OCI-LY7 (cell line): ENCODE measurements at regions not wholly inside any gene's neighbourhood (a gene's known extent, or its start where the extent isn't known, plus 50 kb on each side); places are given as distances from the start of the nearest gene placed in this dataset.

Experiments
- BruUV-seq: library from RNA; stranded (reverse); fragments of 400-500 nt; replicated peaks from 2 replicates; lab custom pipeline; 2021; lab: Mats Ljungman, UMichigan
- CTCF ChIA-PET: fragments of 300-600 bp; sonication (Branson Sonifier 250); formaldehyde crosslinking; loops from one replicate; lab custom pipeline; 2022; ENCODE audit warnings: antibody characterized with exemption; ENCODE audit not compliant: unreplicated experiment; lab: Charles Lee
- POLR2A ChIA-PET: fragments of 300-600 bp; sonication (Branson Sonifier 250); formaldehyde crosslinking; loops from one replicate; lab custom pipeline; 2022; ENCODE audit warnings: antibody characterized with exemption; lab: Charles Lee
- DNase-seq: peaks from one replicate; pipeline ENCODE4 v3.0.0-alpha.2; 2015; ENCODE audit warnings: low spot score
- H2AFZ ChIP-seq: fragments of 200-600 bp; sonication (generic), shearing (Covaris generic); 2 replicates; pipeline ENCODE4 v1.6.1; 2014; ENCODE audit warnings: mild to moderate bottlenecking, antibody characterized with exemption, low read length, moderate library complexity
- H3K27ac ChIP-seq: fragments of 200-600 bp; sonication (generic); 2 replicates; pipeline ENCODE4 v1.5.1; 2014; ENCODE audit warnings: mixed run types, low read depth, mild to moderate bottlenecking, moderate library complexity, low read length, inconsistent platforms; ENCODE audit not compliant: poor library complexity, severe bottlenecking
- H3K36me3 ChIP-seq: fragments of 200-600 bp; sonication (generic); 2 replicates; pipeline ENCODE4 v1.6.1; 2014; ENCODE audit warnings: mild to moderate bottlenecking, antibody characterized with exemption, low read length, moderate library complexity, mixed read lengths; ENCODE audit not compliant: insufficient read depth
- H3K4me1 ChIP-seq: fragments of 200-600 bp; sonication (generic); 2 replicates; pipeline ENCODE4 v1.5.1; 2014; ENCODE audit warnings: mild to moderate bottlenecking, low read length; ENCODE audit not compliant: insufficient read depth, poor library complexity, severe bottlenecking
- H3K4me2 ChIP-seq: fragments of 200-600 bp; sonication (generic); 2 replicates; pipeline ENCODE4 v1.6.1; 2014; ENCODE audit warnings: mild to moderate bottlenecking, low read length
- H3K4me3 ChIP-seq: fragments of 200-600 bp; sonication (generic); 2 replicates; pipeline ENCODE4 v1.5.1; 2014; ENCODE audit warnings: mild to moderate bottlenecking, low read depth, low read length; ENCODE audit not compliant: poor library complexity, severe bottlenecking
- H3K79me2 ChIP-seq: fragments of 200-600 bp; sonication (generic); 2 replicates; pipeline ENCODE4 v1.6.1; 2016; ENCODE audit warnings: low read depth, mild to moderate bottlenecking, low read length, moderate library complexity, mixed read lengths; ENCODE audit not compliant: insufficient read depth
- H3K9me2 ChIP-seq: fragments of 200-600 bp; sonication (generic); 2 replicates; pipeline ENCODE4 v1.6.1; 2016; ENCODE audit warnings: mild to moderate bottlenecking, low read length, mixed read lengths; ENCODE audit not compliant: insufficient read depth
- H3K9me3 ChIP-seq: fragments of 200-600 bp; sonication (generic); 2 replicates; pipeline ENCODE4 v1.6.1; 2014; ENCODE audit warnings: mild to moderate bottlenecking, mixed run types, low read length, mixed read lengths
- H4K20me1 ChIP-seq: fragments of 200-600 bp; sonication (generic); 2 replicates; pipeline ENCODE4 v1.6.1; 2014; ENCODE audit warnings: mild to moderate bottlenecking, antibody characterized with exemption, low read length, moderate library complexity, mixed read lengths; ENCODE audit not compliant: insufficient read depth
- EZH2phosphoT487 ChIP-seq: fragments of 200-600 bp; sonication (generic); IDR thresholded peaks from 2 replicates; pipeline ENCODE4 v1.6.1; 2018; ENCODE audit warnings: low read depth, borderline replicate concordance, mild to moderate bottlenecking, mixed run types, antibody characterized with exemption, low read length, moderate library complexity, mixed read lengths
- intact Hi-C: fragments of 100-400 bp; cut with micrococcal nuclease; formaldehyde crosslinking; loops from one replicate; pipeline ENCODE4 v1.10.0; 2022; ENCODE audit not compliant: unreplicated experiment
- TF ChIP-seq, protein P1 (sequence below): fragments of 200-600 bp; sonication (generic); conservative IDR thresholded peaks from 2 replicates; pipeline ENCODE4 v1.5.1; 2014; ENCODE audit warnings: mild to moderate bottlenecking, antibody characterized with exemption, low read length, moderate library complexity, mixed read lengths

DNA sequence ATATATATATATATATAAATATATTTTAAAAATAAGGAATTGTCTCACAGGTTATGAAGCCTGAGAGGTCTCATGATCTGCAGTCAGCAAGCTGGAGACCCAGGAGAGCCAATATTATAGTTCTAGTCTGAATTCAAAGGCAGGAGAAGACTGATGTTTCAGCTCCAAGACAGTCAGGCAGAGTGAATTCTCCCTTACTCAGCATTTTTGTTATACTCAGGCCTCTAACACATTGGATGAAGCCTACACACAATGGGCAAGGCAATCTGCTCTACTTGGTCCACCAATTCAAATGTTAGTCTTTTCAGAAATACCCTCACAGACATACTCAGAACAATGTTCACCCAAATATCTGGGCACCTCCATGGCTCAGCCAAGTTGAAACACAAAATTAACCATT, 157.2 kb downstream of the GOLIM4 start:
- H3K4me2 ChIP-seq, result no peak overlapping the region
- no peaks in the 10 kb centered on the region for H3K79me2 ChIP-seq
- DNase-seq, result no peak
- H3K4me3 ChIP-seq, result no peak overlapping the region
- no peaks in the 10 kb centered on the region; the same call in 1 of the 2 replicates for H3K9me2 ChIP-seq
- ChIA-PET POLR2A (no interaction called here), CTCF (no interaction called here)
- no peaks in the 10 kb centered on the region for H3K4me1 ChIP-seq
- no peak overlapping the region for H2AFZ ChIP-seq
- no peaks in the 10 kb centered on the region for H3K9me3 ChIP-seq
- H3K27ac ChIP-seq, result no peak overlapping the region
- no TSS peak for BruUV-seq
- no peaks in the 10 kb centered on the region for H4K20me1 ChIP-seq
- H3K36me3 ChIP-seq, result no peaks in the 10 kb centered on the region
- no peak for TF ChIP-seq EZH2phosphoT487
- TF ChIP-seq, protein P1, sequence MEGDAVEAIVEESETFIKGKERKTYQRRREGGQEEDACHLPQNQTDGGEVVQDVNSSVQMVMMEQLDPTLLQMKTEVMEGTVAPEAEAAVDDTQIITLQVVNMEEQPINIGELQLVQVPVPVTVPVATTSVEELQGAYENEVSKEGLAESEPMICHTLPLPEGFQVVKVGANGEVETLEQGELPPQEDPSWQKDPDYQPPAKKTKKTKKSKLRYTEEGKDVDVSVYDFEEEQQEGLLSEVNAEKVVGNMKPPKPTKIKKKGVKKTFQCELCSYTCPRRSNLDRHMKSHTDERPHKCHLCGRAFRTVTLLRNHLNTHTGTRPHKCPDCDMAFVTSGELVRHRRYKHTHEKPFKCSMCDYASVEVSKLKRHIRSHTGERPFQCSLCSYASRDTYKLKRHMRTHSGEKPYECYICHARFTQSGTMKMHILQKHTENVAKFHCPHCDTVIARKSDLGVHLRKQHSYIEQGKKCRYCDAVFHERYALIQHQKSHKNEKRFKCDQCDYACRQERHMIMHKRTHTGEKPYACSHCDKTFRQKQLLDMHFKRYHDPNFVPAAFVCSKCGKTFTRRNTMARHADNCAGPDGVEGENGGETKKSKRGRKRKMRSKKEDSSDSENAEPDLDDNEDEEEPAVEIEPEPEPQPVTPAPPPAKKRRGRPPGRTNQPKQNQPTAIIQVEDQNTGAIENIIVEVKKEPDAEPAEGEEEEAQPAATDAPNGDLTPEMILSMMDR, result no peak
- intact Hi-C loops, result no loop called here

DNA sequence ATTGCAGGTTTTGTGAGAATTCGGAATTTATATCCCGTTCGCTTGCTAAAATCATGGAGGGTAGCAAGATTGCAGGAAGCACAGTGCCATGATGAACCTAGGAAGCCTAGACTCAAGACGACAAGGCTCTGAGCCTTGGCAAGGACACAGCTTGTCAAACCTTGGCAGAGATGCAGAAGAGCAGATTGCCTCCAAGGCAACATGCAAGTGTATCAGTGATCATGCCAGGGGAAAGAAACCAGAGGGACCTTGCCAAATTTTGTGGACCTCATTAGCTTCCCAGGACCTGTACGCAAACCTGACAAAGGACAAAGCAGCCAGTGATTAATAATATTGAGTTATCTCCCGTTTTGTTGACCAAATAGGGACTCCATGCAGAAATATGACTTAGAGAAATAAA, 159.7 kb downstream of the GOLIM4 start:
- intact Hi-C loops, result no loop called here
- H3K4me3 ChIP-seq, result no peak overlapping the region
- no peaks in the 10 kb centered on the region for H3K79me2 ChIP-seq
- H3K4me2 ChIP-seq, result no peak overlapping the region
- no peak for DNase-seq
- H3K9me2 ChIP-seq, result no peaks in the 10 kb centered on the region; the same call in 1 of the 2 replicates
- H3K4me1 ChIP-seq, result no peaks in the 10 kb centered on the region
- no peak overlapping the region for H2AFZ ChIP-seq
- BruUV-seq, result no TSS peak
- H3K9me3 ChIP-seq, result no peaks in the 10 kb centered on the region
- TF ChIP-seq, protein P1, result no peak
- TF ChIP-seq EZH2phosphoT487, result no peak
- ChIA-PET CTCF (no interaction called here), POLR2A (interaction anchor here (0.6 kb wide), 1 partner anchor 15 kb away, joined by 3 read pairs; no protein-coding TSS in a partner anchor)
- no peaks in the 10 kb centered on the region for H3K36me3 ChIP-seq
- H3K27ac ChIP-seq, result no peak overlapping the region
- H4K20me1 ChIP-seq, result no peaks in the 10 kb centered on the region

GRCh38 chr3:167930453-167930852, 165.3 kb downstream of the GOLIM4 start:
- H3K9me3 ChIP-seq, result no peaks in the 10 kb centered on the region
- H3K4me1 ChIP-seq, result no peaks in the 10 kb centered on the region
- H3K27ac ChIP-seq, result no peak overlapping the region
- ChIA-PET POLR2A (interaction anchor here (0.6 to 0.9 kb wide), 2 partner anchors 98 to 1219 kb away, joined by 3 to 4 read pairs; no protein-coding TSS in a partner anchor), CTCF (no interaction called here)
- TF ChIP-seq, protein P1, result no peak
- no peak for TF ChIP-seq EZH2phosphoT487
- no peak overlapping the region for H3K4me2 ChIP-seq
- H4K20me1 ChIP-seq, result no peaks in the 10 kb centered on the region
- BruUV-seq, result no TSS peak
- H2AFZ ChIP-seq, result no peak overlapping the region
- no peaks in the 10 kb centered on the region for H3K36me3 ChIP-seq
- no peaks in the 10 kb centered on the region for H3K79me2 ChIP-seq
- no peaks in the 10 kb centered on the region for H3K9me2 ChIP-seq
- DNase-seq, result no peak
- H3K4me3 ChIP-seq, result no peak overlapping the region
- intact Hi-C loops, result no loop called here
